ENCODE measurements at regions not wholly inside any gene's neighbourhood (a gene's known extent, or its start where the extent isn't known, plus 50 kb on each side); places are given as distances from the start of the nearest gene placed in this dataset.

DNA sequence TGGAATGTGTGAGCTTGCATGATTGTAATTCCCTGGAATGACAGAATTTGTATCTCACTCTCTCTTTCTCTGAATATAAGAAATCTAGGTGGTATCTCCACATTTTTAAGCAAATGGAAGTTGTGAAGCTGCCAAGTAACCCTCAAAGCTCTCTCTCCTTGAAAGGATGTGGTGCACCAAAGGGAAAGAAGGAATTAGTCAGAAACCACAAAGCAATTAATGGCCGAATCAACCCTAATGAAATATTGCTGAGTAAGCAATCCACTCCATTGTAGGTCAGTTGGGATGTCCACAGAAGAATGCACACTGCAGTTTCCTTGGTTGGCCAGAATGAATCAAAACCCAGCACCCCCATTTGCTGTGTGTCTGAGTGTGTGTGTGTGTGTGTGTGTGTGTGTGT is 153.5 kb downstream of the KCNA5 start:
- no peak overlapping the region for H3K27ac ChIP-seq
- 12 to 38% (median 22%) methylated on average over 1 of the region's 1 CpG for WGBS, 4 donors
- intact Hi-C loops (cut with DNase I) = no loop called here
- H3K27me3 ChIP-seq = no peaks in the 10 kb centered on the region
- H3K4me1 ChIP-seq (replicated peaks in 1 of 2) = no peaks in the 10 kb centered on the region
- H3K9me3 ChIP-seq (replicated peaks in 1 of 3) = no peaks in the 10 kb centered on the region
- DNase-seq = no peak
- no peaks in the 10 kb centered on the region for H3K36me3 ChIP-seq (replicated peaks in 1 of 2)
- no peak overlapping the region for H3K4me3 ChIP-seq
- TF ChIP-seq, protein P1, sequence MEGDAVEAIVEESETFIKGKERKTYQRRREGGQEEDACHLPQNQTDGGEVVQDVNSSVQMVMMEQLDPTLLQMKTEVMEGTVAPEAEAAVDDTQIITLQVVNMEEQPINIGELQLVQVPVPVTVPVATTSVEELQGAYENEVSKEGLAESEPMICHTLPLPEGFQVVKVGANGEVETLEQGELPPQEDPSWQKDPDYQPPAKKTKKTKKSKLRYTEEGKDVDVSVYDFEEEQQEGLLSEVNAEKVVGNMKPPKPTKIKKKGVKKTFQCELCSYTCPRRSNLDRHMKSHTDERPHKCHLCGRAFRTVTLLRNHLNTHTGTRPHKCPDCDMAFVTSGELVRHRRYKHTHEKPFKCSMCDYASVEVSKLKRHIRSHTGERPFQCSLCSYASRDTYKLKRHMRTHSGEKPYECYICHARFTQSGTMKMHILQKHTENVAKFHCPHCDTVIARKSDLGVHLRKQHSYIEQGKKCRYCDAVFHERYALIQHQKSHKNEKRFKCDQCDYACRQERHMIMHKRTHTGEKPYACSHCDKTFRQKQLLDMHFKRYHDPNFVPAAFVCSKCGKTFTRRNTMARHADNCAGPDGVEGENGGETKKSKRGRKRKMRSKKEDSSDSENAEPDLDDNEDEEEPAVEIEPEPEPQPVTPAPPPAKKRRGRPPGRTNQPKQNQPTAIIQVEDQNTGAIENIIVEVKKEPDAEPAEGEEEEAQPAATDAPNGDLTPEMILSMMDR (IDR thresholded peaks at IDR 0.05) = no peak
- no peak for TF ChIP-seq POLR2A (IDR thresholded peaks at IDR 0.05)

GRCh38 chr12:5197656-5198055 is 154.0 kb downstream of the KCNA5 start:
- Histone ChIP-seq H3K36me3 (replicated peaks in 1 of 2) (no peaks in the 10 kb centered on the region), H3K4me3 (no peak overlapping the region), H3K27me3 (no peaks in the 10 kb centered on the region), H3K9me3 (replicated peaks in 1 of 3) (no peaks in the 10 kb centered on the region), H3K27ac (no peak overlapping the region), H3K4me1 (replicated peaks in 1 of 2) (no peaks in the 10 kb centered on the region)
- 65 to 87% (median 78%) methylated on average over 2 of the region's 2 CpGs for WGBS, 4 donors
- TF ChIP-seq POLR2A (IDR thresholded peaks at IDR 0.05) = no peak
- TF ChIP-seq, protein P1 (IDR thresholded peaks at IDR 0.05) = no peak
- intact Hi-C loops (cut with DNase I) = no loop called here
- DNase-seq = no peak

DNA sequence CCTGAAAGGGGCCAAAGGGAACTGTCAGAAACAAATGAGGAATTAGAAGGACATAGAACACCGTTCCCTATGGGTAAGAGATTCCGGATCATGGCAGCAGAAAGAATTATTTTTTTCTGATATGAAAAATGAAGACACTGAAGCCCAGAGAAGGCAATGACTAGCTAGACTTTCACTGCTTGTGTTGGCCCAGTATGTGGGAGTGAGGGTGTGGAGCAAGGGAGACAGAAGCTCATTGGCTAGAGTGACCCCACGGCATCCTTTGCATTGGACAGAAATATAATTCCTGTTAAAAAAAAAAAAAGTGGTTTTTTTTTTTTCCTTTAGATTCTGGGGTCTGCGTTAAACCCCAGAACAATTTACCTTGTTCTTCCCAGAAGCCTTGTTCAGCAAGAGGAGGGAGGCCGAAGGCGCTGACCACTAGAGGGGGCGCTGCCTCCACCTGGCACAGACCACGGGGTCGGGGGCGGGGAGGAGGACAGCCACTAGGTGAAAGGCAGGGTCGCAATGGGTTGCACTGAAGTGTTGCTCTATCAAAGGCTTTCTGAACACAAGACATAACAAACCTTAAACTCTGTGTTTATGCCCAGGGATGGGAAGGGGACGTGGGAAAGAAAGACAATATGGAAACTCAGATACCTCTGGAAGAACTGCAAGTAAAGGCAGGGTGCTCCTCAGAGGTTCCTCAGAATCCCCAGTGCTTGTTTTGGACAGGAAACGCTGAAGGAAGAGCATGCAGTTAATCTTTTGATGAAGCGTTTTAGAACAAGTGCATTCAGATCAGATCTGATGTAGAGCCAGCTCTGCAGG is 156.8 kb downstream of the KCNA5 start:
- H3K27me3 ChIP-seq = no peaks in the 10 kb centered on the region
- peak overlapping the region in 1 of 5 donors; percentile 45 for H3K27ac ChIP-seq
- H3K9me3 ChIP-seq (replicated peaks in 1 of 3) = no peaks in the 10 kb centered on the region
- H3K4me3 ChIP-seq = no peak overlapping the region
- WGBS, 4 donors = 20 to 23% (median 22%) methylated on average over 14 of the region's 14 CpGs
- DNase-seq = peak in 6 of 7 donors; percentile 30 to 59 (median 44)
- intact Hi-C loops (cut with DNase I) = no loop called here
- no peaks in the 10 kb centered on the region for H3K36me3 ChIP-seq (replicated peaks in 1 of 2)
- no peaks in the 10 kb centered on the region for H3K4me1 ChIP-seq (replicated peaks in 1 of 2)
- TF ChIP-seq POLR2A (IDR thresholded peaks at IDR 0.05) = no peak
- TF ChIP-seq, protein P1 (IDR thresholded peaks at IDR 0.05) = peak; percentile 28 to 56 (median 45)

- H3K27ac ChIP-seq = peak overlapping the region in 1 of 5 donors; percentile 45
- intact Hi-C loops (cut with DNase I) = no loop called here
- DNase-seq = peak; percentile 12 to 59 (median 31)
- 55 to 60% (median 58%) methylated on average over 16 to 18 of the region's 18 CpGs for WGBS, 4 donors
- no peaks in the 10 kb centered on the region for H3K36me3 ChIP-seq (replicated peaks in 1 of 2)
- TF ChIP-seq, protein P1 (IDR thresholded peaks at IDR 0.05) = no peak
- no peak for TF ChIP-seq POLR2A (IDR thresholded peaks at IDR 0.05)
- H3K9me3 ChIP-seq (replicated peaks in 1 of 3) = no peaks in the 10 kb centered on the region
- H3K27me3 ChIP-seq = no peaks in the 10 kb centered on the region
- no peak overlapping the region for H3K4me3 ChIP-seq
- H3K4me1 ChIP-seq (replicated peaks in 1 of 2) = no peaks in the 10 kb centered on the region
Measured at GRCh38 chr12:5201554-5202218, 158.0 kb downstream of the KCNA5 start.

All from adrenal gland (tissue), 9 donors.